ENCODE measurements at regions not wholly inside any gene's neighbourhood (a gene's known extent, or its start where the extent isn't known, plus 50 kb on each side); places are given as distances from the start of the nearest gene placed in this dataset.

- ATAC-seq (replicated peaks in 1 of 2) (no peak), DNase-seq (no peak)
- no peaks in the 10 kb centered on the region for H3K4me1 Mint-ChIP-seq (ENCODE audit: low read depth)
- H3K27me3 Mint-ChIP-seq (ENCODE audit: low read depth): peaks cover 8% of the 10 kb centered on the region
- H3K27ac Mint-ChIP-seq: no peak overlapping the region
- H3K9me3 Mint-ChIP-seq: no peaks in the 10 kb centered on the region
- no peaks in the 10 kb centered on the region for H3K36me3 Mint-ChIP-seq (ENCODE audit: insufficient read depth in 2 of 2)
- H3K4me3 Mint-ChIP-seq: no peak overlapping the region
Measured at GRCh38 chr17:62189377-62189776, 124.3 kb upstream of the MED13 start.

GRCh38 chr17:62188713-62189112, 123.6 kb upstream of the MED13 start:
- no peak overlapping the region for H3K27ac Mint-ChIP-seq
- no peak overlapping the region for H3K4me3 Mint-ChIP-seq
- ATAC-seq (replicated peaks in 1 of 2) (no peak), DNase-seq (no peak)
- H3K4me1 Mint-ChIP-seq (ENCODE audit: low read depth): no peaks in the 10 kb centered on the region
- no peaks in the 10 kb centered on the region for H3K9me3 Mint-ChIP-seq
- H3K36me3 Mint-ChIP-seq (ENCODE audit: insufficient read depth in 2 of 2): no peaks in the 10 kb centered on the region
- H3K27me3 Mint-ChIP-seq (ENCODE audit: low read depth): peaks cover 8% of the 10 kb centered on the region

GRCh38 chr17:62187681-62188080, 122.6 kb upstream of the MED13 start:
- Mint-ChIP-seq H3K36me3 (ENCODE audit: insufficient read depth in 2 of 2) (no peaks in the 10 kb centered on the region), H3K9me3 (no peaks in the 10 kb centered on the region), H3K27me3 (ENCODE audit: low read depth) (peaks cover 8% of the 10 kb centered on the region), H3K4me3 (no peak overlapping the region), H3K4me1 (ENCODE audit: low read depth) (no peaks in the 10 kb centered on the region), H3K27ac (no peak overlapping the region)
- ATAC-seq (replicated peaks in 1 of 2): no peak
- no peak for DNase-seq

GRCh38 chr17:62186841-62187240, 121.8 kb upstream of the MED13 start:
- Mint-ChIP-seq H3K27ac (no peak overlapping the region), H3K27me3 (ENCODE audit: low read depth) (peaks cover 8% of the 10 kb centered on the region), H3K4me1 (ENCODE audit: low read depth) (no peaks in the 10 kb centered on the region), H3K36me3 (ENCODE audit: insufficient read depth in 2 of 2) (no peaks in the 10 kb centered on the region), H3K9me3 (no peaks in the 10 kb centered on the region), H3K4me3 (no peak overlapping the region)
- ATAC-seq (replicated peaks in 1 of 2): no peak
- no peak for DNase-seq

GRCh38 chr17:62180772-62181171, 115.7 kb upstream of the MED13 start:
- Mint-ChIP-seq H3K4me3 (no peak overlapping the region), H3K27me3 (ENCODE audit: low read depth) (no peaks in the 10 kb centered on the region), H3K4me1 (ENCODE audit: low read depth) (no peaks in the 10 kb centered on the region), H3K27ac (no peak overlapping the region), H3K36me3 (ENCODE audit: insufficient read depth in 2 of 2) (peaks cover 0 to 2% of the 10 kb centered on the region in 2 donors), H3K9me3 (peaks cover 0 to 5% of the 10 kb centered on the region in 2 donors)
- no peak for ATAC-seq (replicated peaks in 1 of 2)
- DNase-seq: no peak

GRCh38 chr17:62179525-62180161, 114.6 kb upstream of the MED13 start:
- Mint-ChIP-seq H3K27me3 (ENCODE audit: low read depth) (no peaks in the 10 kb centered on the region), H3K27ac (no peak overlapping the region), H3K4me3 (no peak overlapping the region), H3K36me3 (ENCODE audit: insufficient read depth in 2 of 2) (peaks cover 0 to 2% of the 10 kb centered on the region in 2 donors), H3K4me1 (ENCODE audit: low read depth) (no peaks in the 10 kb centered on the region), H3K9me3 (peaks cover 0 to 5% of the 10 kb centered on the region in 2 donors)
- no peak for ATAC-seq (replicated peaks in 1 of 2)
- DNase-seq: no peak

GRCh38 chr17:62178579-62178978, 113.5 kb upstream of the MED13 start:
- no peak overlapping the region for H3K27ac Mint-ChIP-seq
- peaks cover 0 to 5% of the 10 kb centered on the region in 2 donors for H3K9me3 Mint-ChIP-seq
- H3K36me3 Mint-ChIP-seq (ENCODE audit: insufficient read depth in 2 of 2): peaks cover 0 to 2% of the 10 kb centered on the region in 2 donors
- no peaks in the 10 kb centered on the region for H3K4me1 Mint-ChIP-seq (ENCODE audit: low read depth)
- H3K4me3 Mint-ChIP-seq: no peak overlapping the region
- ATAC-seq (replicated peaks in 1 of 2) (no peak), DNase-seq (no peak)
- no peaks in the 10 kb centered on the region for H3K27me3 Mint-ChIP-seq (ENCODE audit: low read depth)

GRCh38 chr17:62172492-62173291, 107.6 kb upstream of the MED13 start:
- no peak for DNase-seq
- Mint-ChIP-seq H3K36me3 (ENCODE audit: insufficient read depth in 2 of 2) (no peaks in the 10 kb centered on the region), H3K9me3 (no peaks in the 10 kb centered on the region), H3K4me3 (no peak overlapping the region), H3K4me1 (ENCODE audit: low read depth) (no peaks in the 10 kb centered on the region), H3K27me3 (ENCODE audit: low read depth) (no peaks in the 10 kb centered on the region), H3K27ac (no peak overlapping the region)
- no peak for ATAC-seq (replicated peaks in 1 of 2)

- ATAC-seq (replicated peaks in 1 of 2) (no peak), DNase-seq (no peak)
- no peaks in the 10 kb centered on the region for H3K27me3 Mint-ChIP-seq (ENCODE audit: low read depth)
- no peak overlapping the region for H3K27ac Mint-ChIP-seq
- H3K4me3 Mint-ChIP-seq: no peak overlapping the region
- H3K9me3 Mint-ChIP-seq: no peaks in the 10 kb centered on the region
- H3K36me3 Mint-ChIP-seq (ENCODE audit: insufficient read depth in 2 of 2): no peaks in the 10 kb centered on the region
- peaks cover 9% of the 10 kb centered on the region for H3K4me1 Mint-ChIP-seq (ENCODE audit: low read depth)
Measured at GRCh38 chr17:62167076-62167475, 102.0 kb upstream of the MED13 start.

GRCh38 chr17:62164747-62165722, 100.0 kb upstream of the MED13 start:
- ATAC-seq (replicated peaks in 1 of 2): peak; percentile 24 to 62
- Mint-ChIP-seq H3K9me3 (no peaks in the 10 kb centered on the region), H3K36me3 (ENCODE audit: insufficient read depth in 2 of 2) (no peaks in the 10 kb centered on the region), H3K4me1 (ENCODE audit: low read depth) (peaks cover 9% of the 10 kb centered on the region), H3K4me3 (no peak overlapping the region), H3K27me3 (ENCODE audit: low read depth) (peaks cover 5% of the 10 kb centered on the region), H3K27ac (no peak overlapping the region)
- no peak for DNase-seq

- H3K4me3 Mint-ChIP-seq: no peak overlapping the region
- H3K36me3 Mint-ChIP-seq (ENCODE audit: insufficient read depth in 2 of 2): no peaks in the 10 kb centered on the region
- peaks cover 9% of the 10 kb centered on the region for H3K4me1 Mint-ChIP-seq (ENCODE audit: low read depth)
- DNase-seq (no peak), ATAC-seq (replicated peaks in 1 of 2) (no peak)
- H3K9me3 Mint-ChIP-seq: no peaks in the 10 kb centered on the region
- H3K27me3 Mint-ChIP-seq (ENCODE audit: low read depth): peaks cover 5% of the 10 kb centered on the region
- no peak overlapping the region for H3K27ac Mint-ChIP-seq
Measured at GRCh38 chr17:62163847-62164246, 98.8 kb upstream of the MED13 start.

- Mint-ChIP-seq H3K4me1 (ENCODE audit: low read depth) (peaks cover 9% of the 10 kb centered on the region), H3K27ac (no peak overlapping the region), H3K4me3 (no peak overlapping the region), H3K36me3 (ENCODE audit: insufficient read depth in 2 of 2) (no peaks in the 10 kb centered on the region), H3K27me3 (ENCODE audit: low read depth) (peaks cover 5% of the 10 kb centered on the region), H3K9me3 (no peaks in the 10 kb centered on the region)
- ATAC-seq (replicated peaks in 1 of 2) (no peak), DNase-seq (no peak)
Measured at GRCh38 chr17:62162898-62163297, 97.8 kb upstream of the MED13 start.

Data from activated T-cell treated with anti-CD3 and anti-CD28 coated beads, Interleukin-2, amount 50 U/mL, for 72 hours (primary cell).